Endothelial cell of umbilical vein (primary cell): ENCODE measurements at regions not wholly inside any gene's neighbourhood (a gene's known extent, or its start where the extent isn't known, plus 50 kb on each side); places are given as distances from the start of the nearest gene placed in this dataset.

ENCODE experiments used
- BruUV-seq: library from RNA; stranded (reverse); fragments of 400-500 nt; replicated peaks from 2 replicates; lab custom pipeline; 2021; lab: Mats Ljungman, UMichigan
- CTCF ChIA-PET: fragments of 300-600, 350-600 bp; sonication (Branson Sonifier 250); formaldehyde crosslinking; loops from one replicate; lab custom pipeline; 2021; ENCODE audit warnings: antibody characterized with exemption, inconsistent platforms; lab: Charles Lee
- POLR2A ChIA-PET: fragments of 300-600, 350-600 bp; sonication (Branson Sonifier 250); formaldehyde crosslinking; loops from one replicate; lab custom pipeline; 2021; ENCODE audit warnings: antibody characterized with exemption, inconsistent platforms; lab: Charles Lee
- DNase-seq: peaks from one replicate; pipeline ENCODE4 v3.0.0-alpha.2; 2011; ENCODE audit warnings: low read depth, low spot score
- FAIRE-seq: peaks from 2 replicates; lab custom pipeline; 2011; peaks lifted over from hg19 to GRCh38; lab: Jason Lieb, UNC
- H2AFZ ChIP-seq: 2 replicates; pipeline ENCODE4 v1.6.0; 2012; ENCODE audit warnings: low read depth, low read length, control low read depth, inconsistent platforms
- H3K27ac ChIP-seq: 2 replicates; pipeline ENCODE4 v1.5.1; 2011; ENCODE audit warnings: low read depth, mild to moderate bottlenecking, control low read depth, low read length, moderate library complexity; ENCODE audit not compliant: insufficient read depth
- H3K27me3 ChIP-seq, 2 experiments: 2 replicates each; pipeline versions ENCODE4 v1.6.0 to v1.6.1; 2011; ENCODE audit warnings: low read length in 2 of 2, mixed read lengths in 1 of 2; ENCODE audit not compliant: control insufficient read depth in 2 of 2, insufficient read depth in 2 of 2
- H3K36me3 ChIP-seq, 2 experiments: 2 replicates in 1 of 2; 3 replicates in 1 of 2; pipeline ENCODE4 v1.5.1; 2011; ENCODE audit warnings: low read length in 2 of 2, mild to moderate bottlenecking in 1 of 2, moderate library complexity in 1 of 2; ENCODE audit not compliant: control insufficient read depth in 2 of 2, insufficient read depth in 2 of 2; ENCODE audit errors: extremely low read depth in 1 of 2
- H3K4me1 ChIP-seq: 3 replicates; pipeline ENCODE4 v1.5.1; 2011; ENCODE audit warnings: mild to moderate bottlenecking, low read length; ENCODE audit not compliant: control insufficient read depth, insufficient read depth; ENCODE audit errors: extremely low read depth
- H3K4me2 ChIP-seq: 2 replicates; pipeline ENCODE4 v1.6.1; 2011; ENCODE audit warnings: low read length, control low read depth, mixed read lengths; ENCODE audit not compliant: insufficient read depth
- H3K4me3 ChIP-seq, 3 experiments: fragments of 200-600 bp in 1 of 3; sonication (generic), shearing (Covaris generic) in 1 of 3; replicated peaks in 1 of 3; 2 replicates each; pipeline ENCODE4 v1.5.1; 2011 to 2016; ENCODE audit warnings: control low read depth in 3 of 3, low read length in 3 of 3, mild to moderate bottlenecking in 2 of 3, inconsistent platforms in 1 of 3, low read depth in 1 of 3, moderate library complexity in 1 of 3; ENCODE audit not compliant: insufficient read depth in 1 of 3
- H3K79me2 ChIP-seq: 2 replicates; pipeline ENCODE4 v1.6.0; 2012; ENCODE audit warnings: low read length, inconsistent platforms; ENCODE audit not compliant: control insufficient read depth, insufficient read depth
- H3K9ac ChIP-seq: replicated peaks from 2 replicates; pipeline ENCODE3; 2011; ENCODE audit warnings: low read length, control low read depth; ENCODE audit not compliant: insufficient read depth; ENCODE audit errors: extremely low read depth
- H3K9me1 ChIP-seq: replicated peaks from 3 replicates; pipeline ENCODE4 v1.6.0; 2011; ENCODE audit warnings: mild to moderate bottlenecking, low read length; ENCODE audit not compliant: control insufficient read depth, insufficient read depth; ENCODE audit errors: extremely low read depth
- H3K9me3 ChIP-seq: replicated peaks from 2 replicates; pipeline ENCODE4 v1.5.1; 2012; ENCODE audit warnings: low read length, inconsistent platforms; ENCODE audit not compliant: control insufficient read depth, insufficient read depth
- H4K20me1 ChIP-seq: replicated peaks from 2 replicates; pipeline ENCODE3; 2011; ENCODE audit warnings: mild to moderate bottlenecking, low read length; ENCODE audit not compliant: control insufficient read depth, insufficient read depth; ENCODE audit errors: extremely low read depth
- EZH2 ChIP-seq: IDR thresholded peaks from 2 replicates; pipeline ENCODE4 v1.6.1; 2012; ENCODE audit warnings: borderline replicate concordance, low read depth, mild to moderate bottlenecking, moderate library complexity, low read length, inconsistent platforms; ENCODE audit not compliant: severe bottlenecking
- FOS ChIP-seq: IDR thresholded peaks from 2 replicates; pipeline ENCODE4 v1.6.1; 2011; ENCODE audit warnings: mild to moderate bottlenecking, low read length, moderate library complexity, borderline replicate concordance; ENCODE audit not compliant: insufficient read depth
- GATA2 ChIP-seq: IDR thresholded peaks from 2 replicates; pipeline ENCODE4 v1.7.0; 2011; ENCODE audit warnings: low read depth, mild to moderate bottlenecking, moderate library complexity, mixed read lengths, low read length; ENCODE audit not compliant: insufficient read length, insufficient read depth
- JUN ChIP-seq: IDR thresholded peaks from 2 replicates; pipeline ENCODE4 v1.6.1; 2011; ENCODE audit warnings: borderline replicate concordance, low read depth; ENCODE audit not compliant: insufficient read length, insufficient read depth
- MYC ChIP-seq: IDR thresholded peaks from one replicate; pipeline ENCODE4 v1.6.1; 2011; ENCODE audit warnings: mild to moderate bottlenecking, low read depth, low read length
- POLR2A ChIP-seq: IDR thresholded peaks from 2 replicates; pipeline ENCODE4 v1.6.1; 2012; ENCODE audit warnings: low read depth, mild to moderate bottlenecking, control low read depth, low read length
- POLR2AphosphoS5 ChIP-seq: IDR thresholded peaks from 2 replicates; pipeline ENCODE4 v1.6.1; 2012; ENCODE audit warnings: low read depth, mild to moderate bottlenecking, control low read depth, low read length, moderate library complexity; ENCODE audit not compliant: insufficient read depth
- dilution Hi-C: fragments of 300-500 bp; cut with MboI; formaldehyde crosslinking; loops from one replicate; pipeline ENCODE4 v1.15.0; 2019; ENCODE audit warnings: low sequenced_read_pairs; ENCODE audit not compliant: extremely low pct_ligation_motif_present
- intact Hi-C: fragments of 100-400 bp; cut with micrococcal nuclease; formaldehyde crosslinking; loops from one replicate; pipeline ENCODE4 v1.10.0; 2022
- TF ChIP-seq, protein P1 (sequence below), 2 donors: IDR thresholded peaks; 1 replicate in 1 of 2; 2 replicates in 1 of 2; pipeline ENCODE4 v1.5.1; 2011; ENCODE audit warnings: low read length in 2 of 2, mild to moderate bottlenecking in 2 of 2, moderate library complexity in 2 of 2, control low read depth in 1 of 2, inconsistent platforms in 1 of 2, low read depth in 1 of 2; ENCODE audit not compliant: insufficient read depth in 1 of 2; ENCODE audit errors: extremely low read depth in 1 of 2
- TF ChIP-seq, protein P2 (sequence below): IDR thresholded peaks from 2 replicates; pipeline ENCODE4 v1.6.1; 2011; ENCODE audit not compliant: insufficient read depth, insufficient read length

DNA sequence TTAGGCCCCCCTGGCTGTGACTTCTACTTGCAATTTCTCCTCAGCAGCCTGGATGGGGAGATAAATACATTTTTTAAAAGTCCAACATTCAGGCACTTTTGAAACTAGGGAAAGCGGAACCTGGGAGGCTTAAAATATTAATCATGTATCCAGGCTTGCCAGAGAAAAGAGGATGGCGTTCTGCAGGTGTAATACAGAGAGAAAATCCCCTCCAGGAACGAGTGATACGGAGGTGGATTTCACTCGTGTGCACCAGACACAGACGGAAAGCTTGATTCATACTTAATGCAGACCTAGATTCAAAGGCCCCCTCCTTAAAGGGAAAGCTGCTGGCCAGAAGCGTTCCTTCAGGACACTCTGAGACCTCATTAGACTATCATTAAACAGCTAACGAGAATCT lies 354.0 kb upstream of the BOD1L1 start:
- BruUV-seq, result no TSS peak
- no peak overlapping the region for H3K9ac ChIP-seq
- no peak overlapping the region for H3K27ac ChIP-seq
- no peaks in the 10 kb centered on the region for H3K4me1 ChIP-seq
- H3K79me2 ChIP-seq, result no peaks in the 10 kb centered on the region
- no peaks in the 10 kb centered on the region for H3K27me3 ChIP-seq
- no peak overlapping the region for H2AFZ ChIP-seq
- DNase-seq (no peak), FAIRE-seq (no peak)
- no peaks in the 10 kb centered on the region for H3K36me3 ChIP-seq
- H3K4me3 ChIP-seq, result no peak overlapping the region
- no peaks in the 10 kb centered on the region for H3K9me1 ChIP-seq
- ChIA-PET CTCF (no interaction called here), POLR2A (interaction anchor here (1.1 kb wide), 1 partner anchor 1273 kb away, joined by 3 read pairs; no protein-coding TSS in a partner anchor)
- dilution Hi-C loops, result no loop called here
- no peak overlapping the region for H3K4me2 ChIP-seq
- intact Hi-C loops, result no loop called here
- H4K20me1 ChIP-seq, result no peaks in the 10 kb centered on the region
- H3K9me3 ChIP-seq, result no peaks in the 10 kb centered on the region
- TF ChIP-seq FOS (no peak), EZH2 (no peak), POLR2AphosphoS5 (no peak), GATA2 (no peak), JUN (no peak), MYC (no peak), POLR2A (no peak)
- TF ChIP-seq, protein P1, sequence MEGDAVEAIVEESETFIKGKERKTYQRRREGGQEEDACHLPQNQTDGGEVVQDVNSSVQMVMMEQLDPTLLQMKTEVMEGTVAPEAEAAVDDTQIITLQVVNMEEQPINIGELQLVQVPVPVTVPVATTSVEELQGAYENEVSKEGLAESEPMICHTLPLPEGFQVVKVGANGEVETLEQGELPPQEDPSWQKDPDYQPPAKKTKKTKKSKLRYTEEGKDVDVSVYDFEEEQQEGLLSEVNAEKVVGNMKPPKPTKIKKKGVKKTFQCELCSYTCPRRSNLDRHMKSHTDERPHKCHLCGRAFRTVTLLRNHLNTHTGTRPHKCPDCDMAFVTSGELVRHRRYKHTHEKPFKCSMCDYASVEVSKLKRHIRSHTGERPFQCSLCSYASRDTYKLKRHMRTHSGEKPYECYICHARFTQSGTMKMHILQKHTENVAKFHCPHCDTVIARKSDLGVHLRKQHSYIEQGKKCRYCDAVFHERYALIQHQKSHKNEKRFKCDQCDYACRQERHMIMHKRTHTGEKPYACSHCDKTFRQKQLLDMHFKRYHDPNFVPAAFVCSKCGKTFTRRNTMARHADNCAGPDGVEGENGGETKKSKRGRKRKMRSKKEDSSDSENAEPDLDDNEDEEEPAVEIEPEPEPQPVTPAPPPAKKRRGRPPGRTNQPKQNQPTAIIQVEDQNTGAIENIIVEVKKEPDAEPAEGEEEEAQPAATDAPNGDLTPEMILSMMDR (IDR thresholded peaks at IDR 0.05; ENCODE audit: extremely low read depth in 1 of 2, insufficient read depth in 1 of 2, low read depth in 1 of 2, low read length in 2 of 2), result no peak
- TF ChIP-seq, protein P2, sequence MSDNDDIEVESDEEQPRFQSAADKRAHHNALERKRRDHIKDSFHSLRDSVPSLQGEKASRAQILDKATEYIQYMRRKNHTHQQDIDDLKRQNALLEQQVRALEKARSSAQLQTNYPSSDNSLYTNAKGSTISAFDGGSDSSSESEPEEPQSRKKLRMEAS, result no peak
